A549 (cell line): ENCODE measurements at regions not wholly inside any gene's neighbourhood (a gene's known extent, or its start where the extent isn't known, plus 50 kb on each side); places are given as distances from the start of the nearest gene placed in this dataset.

Experiments
- BCL3 ChIP-seq: fragments of >200 bp; sonication (Bioruptor Twin); formaldehyde crosslinking; IDR thresholded peaks from 3 replicates; pipeline ENCODE4 v1.6.1; 2016
- CEBPB ChIP-seq, 2 experiments: fragments of >200 bp in 1 of 2; sonication (Bioruptor Twin) in 1 of 2; formaldehyde crosslinking in 1 of 2; IDR thresholded peaks; 2 replicates each; pipeline ENCODE4 v1.6.1; 2012 to 2016
- CHD2 ChIP-seq: fragments of 150-350 bp; IDR thresholded peaks from 2 replicates; pipeline ENCODE4 v1.6.1; 2014; ENCODE audit warnings: low read length; ENCODE audit not compliant: partially characterized antibody
- EP300 ChIP-seq, 2 experiments: fragments of >200 bp; sonication (Bioruptor Twin); formaldehyde crosslinking; IDR thresholded peaks; 2 replicates in 1 of 2; 3 replicates in 1 of 2; pipeline ENCODE4 v1.6.1; 2016 to 2017
- FOSL2 ChIP-seq, 2 experiments: fragments of 450-650 bp in 1 of 2; fragments of >200 bp in 1 of 2; sonication (Bioruptor Twin) in 1 of 2; formaldehyde crosslinking; IDR thresholded peaks; 2 replicates each; pipeline versions ENCODE4 v1.5.0 to v1.6.1; 2016 to 2020; ENCODE audit warnings: mild to moderate bottlenecking in 1 of 2, moderate library complexity in 1 of 2
- HES2 ChIP-seq: fragments of >200 bp; sonication (Bioruptor Twin); formaldehyde crosslinking; IDR thresholded peaks from 2 replicates; pipeline ENCODE4 v1.6.1; 2016
- HEYL ChIP-seq: fragments of 250-450 bp; sonication (Bioruptor Pico); IDR thresholded peaks from 2 replicates; pipeline ENCODE4 v1.8.0; 2021; ENCODE audit warnings: mild to moderate bottlenecking, moderate library complexity
- HOXB5 ChIP-seq: fragments of 250-450 bp; sonication (Bioruptor Pico); IDR thresholded peaks from 2 replicates; pipeline ENCODE4 v1.5.0; 2020; ENCODE audit warnings: mild to moderate bottlenecking, moderate library complexity
- JUN ChIP-seq, 2 experiments: fragments of >200 bp; sonication (Bioruptor Twin); formaldehyde crosslinking; IDR thresholded peaks; 2 replicates in 1 of 2; 3 replicates in 1 of 2; pipeline ENCODE4 v1.6.1; 2016 to 2017
- JUNB ChIP-seq: fragments of >200 bp; sonication (Bioruptor Twin); formaldehyde crosslinking; IDR thresholded peaks from 2 replicates; pipeline ENCODE4 v1.6.1; 2016
- MAZ ChIP-seq: fragments of 150-350 bp; IDR thresholded peaks from 2 replicates; pipeline ENCODE4 v1.6.1; 2014; ENCODE audit warnings: antibody characterized with exemption, low read depth, low read length, borderline replicate concordance
- MYC ChIP-seq: IDR thresholded peaks from 2 replicates; pipeline ENCODE4 v1.6.1; 2012; ENCODE audit warnings: mild to moderate bottlenecking, inconsistent platforms, low read length, improper control_type of control experiment, borderline replicate concordance
- NFE2L2 ChIP-seq: fragments of 150-350 bp; conservative IDR thresholded peaks from 2 replicates; pipeline ENCODE4 v1.6.1; 2014; ENCODE audit warnings: low read length
- NPAS2 ChIP-seq: fragments of 250-450 bp; sonication (Bioruptor Pico); IDR thresholded peaks from 2 replicates; pipeline ENCODE4 v1.8.0; 2022; ENCODE audit warnings: mild to moderate bottlenecking, moderate library complexity, borderline replicate concordance
- PBX3 ChIP-seq: IDR thresholded peaks from 2 replicates; pipeline ENCODE4 v1.6.1; 2012
- RAD21 ChIP-seq, 2 experiments: fragments of >200 bp in 1 of 2; sonication (Bioruptor Twin) in 1 of 2; formaldehyde crosslinking in 1 of 2; IDR thresholded peaks in 1 of 2; conservative IDR thresholded peaks in 1 of 2; 2 replicates in 1 of 2; 3 replicates in 1 of 2; pipeline ENCODE4 v1.6.1; 2012 to 2018; ENCODE audit warnings: inconsistent platforms in 1 of 2
- REST ChIP-seq: fragments of 200-600 bp; sonication (generic); IDR thresholded peaks from 2 replicates; pipeline ENCODE4 v1.6.1; 2016; ENCODE audit warnings: antibody characterized with exemption, mild to moderate bottlenecking, moderate library complexity
- SMC3 ChIP-seq: fragments of >200 bp; sonication (Bioruptor Twin); formaldehyde crosslinking; IDR thresholded peaks from 3 replicates; pipeline ENCODE4 v1.6.1; 2018; ENCODE audit warnings: inconsistent platforms
- SREBF2 ChIP-seq: fragments of 450-650 bp; IDR thresholded peaks from 2 replicates; pipeline ENCODE4 v1.6.1; 2014; ENCODE audit warnings: mild to moderate bottlenecking, moderate library complexity
- TP53 ChIP-seq: fragments of 250-450 bp; sonication (Bioruptor Pico); IDR thresholded peaks from 2 replicates; pipeline ENCODE4 v1.5.0; 2021; ENCODE audit warnings: mild to moderate bottlenecking, moderate library complexity
- ZFP36 ChIP-seq: fragments of 450-650 bp; IDR thresholded peaks from 2 replicates; pipeline ENCODE4 v1.6.1; 2014; ENCODE audit warnings: borderline replicate concordance; ENCODE audit not compliant: partially characterized antibody
- ZSCAN20 ChIP-seq: fragments of 250-450 bp; sonication (Bioruptor Pico); IDR thresholded peaks from 2 replicates; pipeline ENCODE4 v1.8.0; 2022; ENCODE audit warnings: mild to moderate bottlenecking, moderate library complexity
- TF ChIP-seq, protein P1 (sequence below): fragments of 450-650 bp; IDR thresholded peaks from 2 replicates; pipeline ENCODE4 v1.6.1; 2014; ENCODE audit warnings: antibody characterized with exemption
- TF ChIP-seq, protein P2 (sequence below): IDR thresholded peaks from 2 replicates; pipeline ENCODE4 v1.6.1; 2012; ENCODE audit warnings: low read depth, borderline replicate concordance
- TF ChIP-seq, protein P3 (sequence below): fragments of 250-450 bp; sonication (Bioruptor Pico); IDR thresholded peaks from 2 replicates; pipeline ENCODE4 v1.5.0; 2020; ENCODE audit warnings: low read depth, mild to moderate bottlenecking, moderate library complexity

DNA sequence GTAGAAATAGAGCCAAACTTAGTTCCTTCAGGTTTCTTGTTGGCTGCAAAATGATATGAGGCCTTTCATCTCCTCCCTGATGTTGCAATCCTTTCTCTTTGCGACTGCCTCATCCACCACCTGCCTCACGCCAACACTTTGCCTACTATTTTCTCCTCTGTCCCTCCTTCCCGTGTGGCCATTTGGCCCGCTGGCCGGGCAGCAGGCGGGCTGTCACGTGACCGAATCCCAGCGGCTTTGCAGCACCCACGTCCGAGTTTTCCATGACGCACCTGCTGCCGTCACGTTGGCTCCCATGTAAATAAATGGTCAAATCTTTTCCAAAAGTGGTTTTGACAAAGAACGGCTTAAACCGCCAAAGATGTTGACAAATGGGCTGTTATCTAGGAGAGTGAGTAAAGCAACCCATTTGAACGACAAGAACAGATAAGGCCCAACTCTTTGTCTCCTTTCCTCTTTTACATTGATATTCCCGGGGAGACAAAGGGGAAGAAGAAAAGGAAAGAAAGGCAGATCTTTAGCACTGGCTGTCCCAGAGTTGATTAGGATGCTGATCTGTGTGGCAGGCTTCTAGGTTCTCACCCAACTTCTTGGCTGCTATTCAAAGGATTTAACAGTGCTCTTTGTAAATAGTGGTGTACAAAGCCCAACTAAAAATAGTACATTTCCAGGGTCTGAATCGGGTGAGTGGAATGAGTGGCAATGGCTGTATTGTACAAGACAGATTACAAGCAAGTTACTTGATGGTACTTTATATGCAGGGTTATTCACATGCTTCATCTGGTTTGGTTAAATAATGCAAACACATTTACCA is 174.2 kb upstream of the JADE1 start (continued):
- no peak for TF ChIP-seq REST
- no peak for TF ChIP-seq FOSL2 (IDR thresholded peaks at IDR 0.05)
- peak; percentile 78 for TF ChIP-seq FOSL2 (CRISPR knock-in tag; IDR thresholded peaks at IDR 0.05)
- TF ChIP-seq, protein P1, sequence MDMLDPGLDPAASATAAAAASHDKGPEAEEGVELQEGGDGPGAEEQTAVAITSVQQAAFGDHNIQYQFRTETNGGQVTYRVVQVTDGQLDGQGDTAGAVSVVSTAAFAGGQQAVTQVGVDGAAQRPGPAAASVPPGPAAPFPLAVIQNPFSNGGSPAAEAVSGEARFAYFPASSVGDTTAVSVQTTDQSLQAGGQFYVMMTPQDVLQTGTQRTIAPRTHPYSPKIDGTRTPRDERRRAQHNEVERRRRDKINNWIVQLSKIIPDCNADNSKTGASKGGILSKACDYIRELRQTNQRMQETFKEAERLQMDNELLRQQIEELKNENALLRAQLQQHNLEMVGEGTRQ, result peak; percentile 97
- peak; percentile 53; the same call in 2 of the 3 replicates for TF ChIP-seq SMC3
- no peak for TF ChIP-seq MYC
- TF ChIP-seq RAD21 (conservative IDR thresholded peaks at IDR 0.05 in 1 of 2, IDR thresholded peaks at IDR 0.05 in 1 of 2), result peak in 1 of 2 experiments; percentile 61; a peak in 3 of 5 replicates
- TF ChIP-seq ZSCAN20, result peak; percentile 85
- TF ChIP-seq, protein P2, sequence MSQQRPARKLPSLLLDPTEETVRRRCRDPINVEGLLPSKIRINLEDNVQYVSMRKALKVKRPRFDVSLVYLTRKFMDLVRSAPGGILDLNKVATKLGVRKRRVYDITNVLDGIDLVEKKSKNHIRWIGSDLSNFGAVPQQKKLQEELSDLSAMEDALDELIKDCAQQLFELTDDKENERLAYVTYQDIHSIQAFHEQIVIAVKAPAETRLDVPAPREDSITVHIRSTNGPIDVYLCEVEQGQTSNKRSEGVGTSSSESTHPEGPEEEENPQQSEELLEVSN, result peak; percentile 50
- peak; percentile 89 for TF ChIP-seq CEBPB (IDR thresholded peaks at IDR 0.05)
- TF ChIP-seq EP300 (IDR thresholded peaks at IDR 0.05), result peak; percentile 89 to 96; a peak in 4 of 5 replicates
- TF ChIP-seq SREBF2, result no peak
- TF ChIP-seq HEYL, result peak; percentile 93
- peak; percentile 77 for TF ChIP-seq NPAS2 (CRISPR knock-in tag)
- no peak; the same call in 1 of the 2 replicates for TF ChIP-seq NFE2L2
- TF ChIP-seq CHD2, result no peak
- no peak for TF ChIP-seq ZFP36
- TF ChIP-seq JUNB, result peak; percentile 70
- peak; percentile 87 to 91; a peak in 4 of 5 replicates for TF ChIP-seq JUN (IDR thresholded peaks at IDR 0.05)
- TF ChIP-seq MAZ, result no peak
- TF ChIP-seq, protein P3, sequence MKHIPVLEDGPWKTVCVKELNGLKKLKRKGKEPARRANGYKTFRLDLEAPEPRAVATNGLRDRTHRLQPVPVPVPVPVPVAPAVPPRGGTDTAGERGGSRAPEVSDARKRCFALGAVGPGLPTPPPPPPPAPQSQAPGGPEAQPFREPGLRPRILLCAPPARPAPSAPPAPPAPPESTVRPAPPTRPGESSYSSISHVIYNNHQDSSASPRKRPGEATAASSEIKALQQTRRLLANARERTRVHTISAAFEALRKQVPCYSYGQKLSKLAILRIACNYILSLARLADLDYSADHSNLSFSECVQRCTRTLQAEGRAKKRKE, result peak; percentile 88
- TF ChIP-seq PBX3, result 0 out of 2 replicates have a peak, but pooled peaks have one; percentile 37
- TF ChIP-seq HES2, result 0 out of 2 replicates have a peak, but pooled peaks have one; percentile 39
- 0 out of 2 replicates have a peak, but pooled peaks have one; percentile 55 for TF ChIP-seq TP53 (CRISPR knock-in tag)
- peak; percentile 55; the same call in 1 of the 3 replicates for TF ChIP-seq BCL3
- peak; percentile 94 for TF ChIP-seq HOXB5 (CRISPR knock-in tag)
